GM23338 (cell line): ENCODE measurements at regions not wholly inside any gene's neighbourhood (a gene's known extent, or its start where the extent isn't known, plus 50 kb on each side); places are given as distances from the start of the nearest gene placed in this dataset.

Experiments used
- ATAC-seq: fragments of 200-7000 bp; cut with Tn5 transposase; 3 replicates; pipeline ENCODE4 v1.9.1; 2020
- DNase-seq: peaks from one replicate; pipeline ENCODE4 v3.0.0-alpha.2; 2015; ENCODE audit warnings: low spot score
- H2AFZ ChIP-seq: fragments of 200-600 bp; sonication (generic); 2 replicates; pipeline ENCODE4 v1.8.0; 2016; ENCODE audit warnings: antibody characterized with exemption, mild to moderate bottlenecking, moderate library complexity
- H3F3A ChIP-seq: fragments of 200-600 bp; sonication (generic); replicated peaks from 2 replicates; pipeline ENCODE4 v1.8.0; 2017; ENCODE audit warnings: antibody characterized with exemption, mixed run types, low read depth
- H3K27ac ChIP-seq: fragments of 200-600 bp; sonication (generic); 2 replicates; pipeline ENCODE4 v1.6.1; 2016; ENCODE audit warnings: low read depth
- H3K27me3 ChIP-seq: fragments of 200-600 bp; sonication (generic); 2 replicates; pipeline ENCODE4 v1.8.0; 2016; ENCODE audit warnings: mild to moderate bottlenecking, mixed run types, moderate library complexity; ENCODE audit not compliant: insufficient read depth
- H3K36me3 ChIP-seq: fragments of 200-600 bp; sonication (generic); 2 replicates; pipeline ENCODE4 v1.8.0; 2016; ENCODE audit warnings: mild to moderate bottlenecking; ENCODE audit not compliant: insufficient read depth
- H3K4me1 ChIP-seq: fragments of 200-600 bp; sonication (generic); 2 replicates; pipeline ENCODE4 v1.8.0; 2016; ENCODE audit warnings: mild to moderate bottlenecking, moderate library complexity; ENCODE audit not compliant: insufficient read depth
- H3K4me2 ChIP-seq: fragments of 200-600 bp; sonication (generic); 2 replicates; pipeline ENCODE4 v1.7.1; 2017; ENCODE audit warnings: mixed run types
- H3K4me3 ChIP-seq: fragments of 200-600 bp; sonication (generic); 2 replicates; pipeline ENCODE4 v1.6.1; 2016; ENCODE audit warnings: mixed run types
- H3K79me2 ChIP-seq: fragments of 200-600 bp; sonication (generic); replicated peaks from 2 replicates; pipeline ENCODE4 v1.8.0; 2017; ENCODE audit warnings: mild to moderate bottlenecking; ENCODE audit not compliant: insufficient read depth
- H3K9me2 ChIP-seq: fragments of 200-600 bp; sonication (generic); 2 replicates; pipeline ENCODE4 v1.8.0; 2017; ENCODE audit not compliant: insufficient read depth
- H4K20me1 ChIP-seq: fragments of 200-600 bp; sonication (generic); replicated peaks from 2 replicates; pipeline ENCODE4 v1.8.0; 2017; ENCODE audit warnings: mild to moderate bottlenecking; ENCODE audit not compliant: insufficient read depth
- H3K27ac Mint-ChIP-seq: 2 replicates; pipeline ENCODE4 v1.8.0; 2020; ENCODE audit warnings: inconsistent platforms, mild to moderate bottlenecking, moderate library complexity, mixed read lengths
- H3K27me3 Mint-ChIP-seq: 3 replicates; pipeline ENCODE4 v1.8.0; 2022; ENCODE audit warnings: low read depth, mild to moderate bottlenecking, moderate library complexity, mixed read lengths, inconsistent platforms; ENCODE audit not compliant: insufficient read depth, poor library complexity
- H3K36me3 Mint-ChIP-seq: 3 replicates; pipeline ENCODE4 v1.8.0; 2021; ENCODE audit warnings: low read depth, mild to moderate bottlenecking, inconsistent platforms, moderate library complexity, mixed read lengths
- H3K4me1 Mint-ChIP-seq: 3 replicates; pipeline ENCODE4 v1.8.0; 2020; ENCODE audit warnings: mild to moderate bottlenecking, inconsistent platforms, mixed read lengths
- H3K4me3 Mint-ChIP-seq: 3 replicates; pipeline ENCODE4 v1.8.0; 2021; ENCODE audit warnings: moderate library complexity, mild to moderate bottlenecking, inconsistent platforms, mixed read lengths
- H3K9me3 Mint-ChIP-seq: 3 replicates; pipeline ENCODE4 v1.8.0; 2020; ENCODE audit warnings: moderate library complexity, mild to moderate bottlenecking, inconsistent platforms, mixed read lengths
- CREB1 ChIP-seq: fragments of 250-450 bp; sonication (Bioruptor Pico); IDR thresholded peaks from 2 replicates; pipeline ENCODE4 v1.5.0; 2020; ENCODE audit warnings: low read depth, mild to moderate bottlenecking, moderate library complexity
- EZH2 ChIP-seq: fragments of 200-600 bp; sonication (generic); IDR thresholded peaks from one replicate; pipeline ENCODE4 v1.8.0; 2017; ENCODE audit warnings: antibody characterized with exemption, mild to moderate bottlenecking, low read depth; ENCODE audit not compliant: unreplicated experiment
- EZH2phosphoT487 ChIP-seq: fragments of 200-600 bp; sonication (generic); IDR thresholded peaks from one replicate; pipeline ENCODE4 v1.8.1; 2018; ENCODE audit warnings: antibody characterized with exemption; ENCODE audit not compliant: unreplicated experiment
- JUNB ChIP-seq: IDR thresholded peaks from one replicate; pipeline ENCODE4 v1.6.1; 2016; ENCODE audit warnings: antibody characterized with exemption; ENCODE audit not compliant: unreplicated experiment
- ZNF331 ChIP-seq: fragments of 250-450 bp; sonication (Bioruptor Pico); IDR thresholded peaks from 2 replicates; pipeline ENCODE4 v1.5.0; 2020; ENCODE audit warnings: low read depth, mild to moderate bottlenecking, moderate library complexity
- TF ChIP-seq, protein P1 (sequence below): fragments of 250-450 bp; sonication (Bioruptor Pico); IDR thresholded peaks from 2 replicates; pipeline ENCODE4 v1.5.0; 2020; ENCODE audit warnings: mild to moderate bottlenecking, moderate library complexity
- TF ChIP-seq, protein P2 (sequence below): IDR thresholded peaks from one replicate; pipeline ENCODE4 v1.6.1; 2018; ENCODE audit warnings: antibody characterized with exemption; ENCODE audit not compliant: unreplicated experiment

DNA sequence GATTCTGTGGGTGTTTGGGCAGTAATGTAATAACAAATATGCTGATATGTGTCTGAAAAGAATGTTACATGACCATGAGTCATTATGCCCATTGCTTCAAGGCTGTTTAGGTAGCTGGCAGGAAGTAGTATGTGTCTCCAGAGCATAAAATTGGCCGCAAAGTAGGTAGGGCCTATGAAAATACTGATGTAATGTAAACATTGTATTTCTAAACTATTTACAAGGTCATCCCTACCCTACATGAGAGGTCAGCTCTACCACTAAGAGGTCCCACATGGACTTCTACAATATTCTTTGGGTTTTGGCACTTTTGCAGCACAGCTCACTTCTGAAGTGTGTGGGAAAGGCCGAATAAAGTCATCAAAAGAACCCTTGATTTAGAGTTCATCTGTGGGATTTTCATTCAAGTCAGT lies 301.9 kb downstream of the AHR start (continued):
- TF ChIP-seq, protein P1, sequence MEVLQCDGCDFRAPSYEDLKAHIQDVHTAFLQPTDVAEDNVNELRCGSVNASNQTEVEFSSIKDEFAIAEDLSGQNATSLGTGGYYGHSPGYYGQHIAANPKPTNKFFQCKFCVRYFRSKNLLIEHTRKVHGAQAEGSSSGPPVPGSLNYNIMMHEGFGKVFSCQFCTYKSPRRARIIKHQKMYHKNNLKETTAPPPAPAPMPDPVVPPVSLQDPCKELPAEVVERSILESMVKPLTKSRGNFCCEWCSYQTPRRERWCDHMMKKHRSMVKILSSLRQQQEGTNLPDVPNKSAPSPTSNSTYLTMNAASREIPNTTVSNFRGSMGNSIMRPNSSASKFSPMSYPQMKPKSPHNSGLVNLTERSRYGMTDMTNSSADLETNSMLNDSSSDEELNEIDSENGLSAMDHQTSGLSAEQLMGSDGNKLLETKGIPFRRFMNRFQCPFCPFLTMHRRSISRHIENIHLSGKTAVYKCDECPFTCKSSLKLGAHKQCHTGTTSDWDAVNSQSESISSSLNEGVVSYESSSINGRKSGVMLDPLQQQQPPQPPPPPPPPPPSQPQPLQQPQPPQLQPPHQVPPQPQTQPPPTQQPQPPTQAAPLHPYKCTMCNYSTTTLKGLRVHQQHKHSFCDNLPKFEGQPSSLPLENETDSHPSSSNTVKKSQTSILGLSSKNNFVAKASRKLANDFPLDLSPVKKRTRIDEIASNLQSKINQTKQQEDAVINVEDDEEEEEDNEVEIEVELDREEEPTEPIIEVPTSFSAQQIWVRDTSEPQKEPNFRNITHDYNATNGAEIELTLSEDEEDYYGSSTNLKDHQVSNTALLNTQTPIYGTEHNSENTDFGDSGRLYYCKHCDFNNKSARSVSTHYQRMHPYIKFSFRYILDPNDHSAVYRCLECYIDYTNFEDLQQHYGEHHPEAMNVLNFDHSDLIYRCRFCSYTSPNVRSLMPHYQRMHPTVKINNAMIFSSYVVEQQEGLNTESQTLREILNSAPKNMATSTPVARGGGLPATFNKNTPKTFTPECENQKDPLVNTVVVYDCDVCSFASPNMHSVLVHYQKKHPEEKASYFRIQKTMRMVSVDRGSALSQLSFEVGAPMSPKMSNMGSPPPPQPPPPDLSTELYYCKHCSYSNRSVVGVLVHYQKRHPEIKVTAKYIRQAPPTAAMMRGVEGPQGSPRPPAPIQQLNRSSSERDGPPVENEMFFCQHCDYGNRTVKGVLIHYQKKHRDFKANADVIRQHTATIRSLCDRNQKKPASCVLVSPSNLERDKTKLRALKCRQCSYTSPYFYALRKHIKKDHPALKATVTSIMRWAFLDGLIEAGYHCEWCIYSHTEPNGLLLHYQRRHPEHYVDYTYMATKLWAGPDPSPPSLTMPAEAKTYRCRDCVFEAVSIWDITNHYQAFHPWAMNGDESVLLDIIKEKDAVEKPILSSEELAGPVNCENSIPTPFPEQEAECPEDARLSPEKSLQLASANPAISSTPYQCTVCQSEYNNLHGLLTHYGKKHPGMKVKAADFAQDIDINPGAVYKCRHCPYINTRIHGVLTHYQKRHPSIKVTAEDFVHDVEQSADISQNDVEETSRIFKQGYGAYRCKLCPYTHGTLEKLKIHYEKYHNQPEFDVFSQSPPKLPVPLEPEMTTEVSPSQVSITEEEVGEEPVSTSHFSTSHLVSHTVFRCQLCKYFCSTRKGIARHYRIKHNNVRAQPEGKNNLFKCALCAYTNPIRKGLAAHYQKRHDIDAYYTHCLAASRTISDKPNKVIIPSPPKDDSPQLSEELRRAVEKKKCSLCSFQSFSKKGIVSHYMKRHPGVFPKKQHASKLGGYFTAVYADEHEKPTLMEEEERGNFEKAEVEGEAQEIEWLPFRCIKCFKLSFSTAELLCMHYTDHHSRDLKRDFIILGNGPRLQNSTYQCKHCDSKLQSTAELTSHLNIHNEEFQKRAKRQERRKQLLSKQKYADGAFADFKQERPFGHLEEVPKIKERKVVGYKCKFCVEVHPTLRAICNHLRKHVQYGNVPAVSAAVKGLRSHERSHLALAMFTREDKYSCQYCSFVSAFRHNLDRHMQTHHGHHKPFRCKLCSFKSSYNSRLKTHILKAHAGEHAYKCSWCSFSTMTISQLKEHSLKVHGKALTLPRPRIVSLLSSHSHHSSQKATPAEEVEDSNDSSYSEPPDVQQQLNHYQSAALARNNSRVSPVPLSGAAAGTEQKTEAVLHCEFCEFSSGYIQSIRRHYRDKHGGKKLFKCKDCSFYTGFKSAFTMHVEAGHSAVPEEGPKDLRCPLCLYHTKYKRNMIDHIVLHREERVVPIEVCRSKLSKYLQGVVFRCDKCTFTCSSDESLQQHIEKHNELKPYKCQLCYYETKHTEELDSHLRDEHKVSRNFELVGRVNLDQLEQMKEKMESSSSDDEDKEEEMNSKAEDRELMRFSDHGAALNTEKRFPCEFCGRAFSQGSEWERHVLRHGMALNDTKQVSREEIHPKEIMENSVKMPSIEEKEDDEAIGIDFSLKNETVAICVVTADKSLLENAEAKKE (CRISPR knock-in tag) = no peak
- no peak for TF ChIP-seq EZH2phosphoT487
- no peak for TF ChIP-seq ZNF331 (CRISPR knock-in tag)
- no peak for TF ChIP-seq EZH2
- no peak for TF ChIP-seq JUNB

DNA sequence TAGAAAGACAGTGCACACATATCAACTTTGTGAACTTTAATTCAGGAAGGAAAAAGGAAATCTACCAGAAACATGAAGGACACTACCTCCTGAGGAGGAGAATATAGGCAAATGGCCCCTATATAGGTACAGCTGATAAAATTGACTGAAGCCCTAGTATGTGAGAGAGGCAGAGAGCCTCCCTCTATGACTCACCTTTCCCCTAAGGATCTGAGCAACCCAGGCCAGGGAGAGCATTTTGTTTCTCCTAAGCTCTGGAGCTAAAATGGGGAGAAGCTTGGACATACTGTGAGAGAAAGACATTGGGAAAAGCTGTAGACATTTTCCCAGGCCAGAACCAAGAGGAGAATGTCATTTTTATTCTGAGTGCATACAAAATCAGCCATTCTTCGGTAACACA lies 303.5 kb downstream of the AHR start:
- Histone ChIP-seq H3K79me2 (no peaks in the 10 kb centered on the region), H3K4me1 (0 out of 2 replicates have a peak, but pooled peaks cover 3% of the 10 kb centered on the region), H3K27me3 (no peaks in the 10 kb centered on the region), H3K27ac (no peak overlapping the region), H3K36me3 (no peaks in the 10 kb centered on the region), H3K4me3 (no peak overlapping the region), H3F3A (no peaks in the 10 kb centered on the region), H4K20me1 (no peaks in the 10 kb centered on the region), H2AFZ (no peak overlapping the region; the same call in 1 of the 2 replicates), H3K9me2 (no peaks in the 10 kb centered on the region), H3K4me2 (no peak overlapping the region)
- TF ChIP-seq CREB1 (CRISPR knock-in tag) = no peak
- TF ChIP-seq, protein P2, sequence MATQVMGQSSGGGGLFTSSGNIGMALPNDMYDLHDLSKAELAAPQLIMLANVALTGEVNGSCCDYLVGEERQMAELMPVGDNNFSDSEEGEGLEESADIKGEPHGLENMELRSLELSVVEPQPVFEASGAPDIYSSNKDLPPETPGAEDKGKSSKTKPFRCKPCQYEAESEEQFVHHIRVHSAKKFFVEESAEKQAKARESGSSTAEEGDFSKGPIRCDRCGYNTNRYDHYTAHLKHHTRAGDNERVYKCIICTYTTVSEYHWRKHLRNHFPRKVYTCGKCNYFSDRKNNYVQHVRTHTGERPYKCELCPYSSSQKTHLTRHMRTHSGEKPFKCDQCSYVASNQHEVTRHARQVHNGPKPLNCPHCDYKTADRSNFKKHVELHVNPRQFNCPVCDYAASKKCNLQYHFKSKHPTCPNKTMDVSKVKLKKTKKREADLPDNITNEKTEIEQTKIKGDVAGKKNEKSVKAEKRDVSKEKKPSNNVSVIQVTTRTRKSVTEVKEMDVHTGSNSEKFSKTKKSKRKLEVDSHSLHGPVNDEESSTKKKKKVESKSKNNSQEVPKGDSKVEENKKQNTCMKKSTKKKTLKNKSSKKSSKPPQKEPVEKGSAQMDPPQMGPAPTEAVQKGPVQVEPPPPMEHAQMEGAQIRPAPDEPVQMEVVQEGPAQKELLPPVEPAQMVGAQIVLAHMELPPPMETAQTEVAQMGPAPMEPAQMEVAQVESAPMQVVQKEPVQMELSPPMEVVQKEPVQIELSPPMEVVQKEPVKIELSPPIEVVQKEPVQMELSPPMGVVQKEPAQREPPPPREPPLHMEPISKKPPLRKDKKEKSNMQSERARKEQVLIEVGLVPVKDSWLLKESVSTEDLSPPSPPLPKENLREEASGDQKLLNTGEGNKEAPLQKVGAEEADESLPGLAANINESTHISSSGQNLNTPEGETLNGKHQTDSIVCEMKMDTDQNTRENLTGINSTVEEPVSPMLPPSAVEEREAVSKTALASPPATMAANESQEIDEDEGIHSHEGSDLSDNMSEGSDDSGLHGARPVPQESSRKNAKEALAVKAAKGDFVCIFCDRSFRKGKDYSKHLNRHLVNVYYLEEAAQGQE = no peak
- TF ChIP-seq EZH2phosphoT487 = no peak
- Mint-ChIP-seq H3K27ac (no peak overlapping the region), H3K4me1 (no peaks in the 10 kb centered on the region), H3K4me3 (no peak overlapping the region), H3K36me3 (no peaks in the 10 kb centered on the region), H3K27me3 (no peaks in the 10 kb centered on the region), H3K9me3 (no peaks in the 10 kb centered on the region; the same call in 2 of the 3 replicates)
- DNase-seq = no peak
- ATAC-seq = no peak
